GM12878 (cell line): ENCODE measurements at regions not wholly inside any gene's neighbourhood (a gene's known extent, or its start where the extent isn't known, plus 50 kb on each side); places are given as distances from the start of the nearest gene placed in this dataset.

Experiments
- ATAC-seq: fragments of 200-7000 bp; cut with Tn5 transposase; 3 replicates; pipeline ENCODE4 v1.9.1; 2020; ENCODE audit warnings: mild to moderate bottlenecking, moderate library complexity
- BruUV-seq: library from RNA; stranded (reverse); fragments of 400-500 nt; replicated peaks from 2 replicates; lab custom pipeline; 2021; lab: Mats Ljungman, UMichigan
- CTCF ChIA-PET: fragments of 300-600 bp; sonication (Branson Sonifier 250); formaldehyde crosslinking; extraction: SDS; loops from one replicate; lab custom pipeline; 2021; ENCODE audit warnings: inconsistent platforms; lab: Yijun Ruan, JAX
- POLR2A ChIA-PET: fragments of 350-600 bp; formaldehyde crosslinking; extraction: SDS; loops from one replicate; lab custom pipeline; 2021; ENCODE audit warnings: inconsistent platforms; lab: Charles Lee
- RAD21 ChIA-PET: fragments of 300-600 bp; sonication (Branson Sonifier 250); formaldehyde crosslinking; loops from one replicate; lab custom pipeline; 2023; ENCODE audit warnings: antibody characterized with exemption; ENCODE audit not compliant: unreplicated experiment; lab: Charles Lee
- SMC1A ChIA-PET: fragments of 300-600 bp; sonication (Branson Sonifier 250); formaldehyde crosslinking; loops from one replicate; lab custom pipeline; 2023; ENCODE audit not compliant: unreplicated experiment, uncharacterized antibody; lab: Charles Lee
- DNase-seq: peaks from one replicate; pipeline ENCODE4 v3.0.0-alpha.2; 2011; ENCODE audit warnings: low read depth, low spot score
- FAIRE-seq: peaks from 3 replicates; lab custom pipeline; 2011; peaks lifted over from hg19 to GRCh38; lab: Jason Lieb, UNC
- H2AFZ ChIP-seq: 2 replicates; pipeline ENCODE4 v1.6.0; 2011; ENCODE audit warnings: low read depth, low read length, control low read depth; ENCODE audit not compliant: control insufficient read depth
- H3K27ac ChIP-seq: 2 replicates; pipeline ENCODE4 v1.5.1; 2011; ENCODE audit warnings: control low read depth; ENCODE audit not compliant: control insufficient read depth, insufficient read depth
- H3K27me3 ChIP-seq, 2 experiments: replicated peaks in 1 of 2; 2 replicates each; pipeline versions ENCODE4 v1.6.0 to v1.6.1; 2011; ENCODE audit warnings: low read length in 1 of 2; ENCODE audit not compliant: control insufficient read depth in 2 of 2, insufficient read depth in 2 of 2
- H3K36me3 ChIP-seq, 2 experiments: 2 replicates each; pipeline ENCODE4 v1.5.1; 2011; ENCODE audit warnings: low read length in 1 of 2; ENCODE audit not compliant: control insufficient read depth in 2 of 2, insufficient read depth in 2 of 2
- H3K4me1 ChIP-seq: 2 replicates; pipeline ENCODE4 v1.6.1; 2011; ENCODE audit warnings: mild to moderate bottlenecking, low read length, moderate library complexity, mixed read lengths; ENCODE audit not compliant: control insufficient read depth, insufficient read depth
- H3K4me2 ChIP-seq: 2 replicates; pipeline ENCODE4 v1.6.0; 2011; ENCODE audit warnings: control low read depth; ENCODE audit not compliant: control insufficient read depth, insufficient read depth
- H3K4me3 ChIP-seq: fragments of 200-600 bp; sonication (generic); 2 replicates; pipeline ENCODE4 v1.5.1; 2016
- H3K79me2 ChIP-seq: 2 replicates; pipeline ENCODE4 v1.6.0; 2011; ENCODE audit warnings: low read length; ENCODE audit not compliant: control insufficient read depth, insufficient read depth
- H3K9ac ChIP-seq: 2 replicates; pipeline ENCODE4 v1.8.0; 2011; ENCODE audit warnings: low read length, control low read depth, mixed read lengths; ENCODE audit not compliant: control insufficient read depth, insufficient read depth
- H3K9me3 ChIP-seq: replicated peaks from 3 replicates; pipeline ENCODE4 v1.5.1; 2011; ENCODE audit warnings: mild to moderate bottlenecking, low read length; ENCODE audit not compliant: control insufficient read depth, insufficient read depth
- H4K20me1 ChIP-seq: 2 replicates; pipeline ENCODE4 v1.6.0; 2011; ENCODE audit not compliant: control insufficient read depth, insufficient read depth
- CBFB ChIP-seq: IDR thresholded peaks from 2 replicates; pipeline ENCODE4 v1.6.1; 2016; ENCODE audit warnings: antibody characterized with exemption, low read depth
- CREB1 ChIP-seq: IDR thresholded peaks from 2 replicates; pipeline ENCODE4 v1.6.1; 2012; ENCODE audit warnings: low read depth, mild to moderate bottlenecking, inconsistent platforms
- CTCF ChIP-seq, 3 experiments: IDR thresholded peaks in 2 of 3; conservative IDR thresholded peaks in 1 of 3; 2 replicates each; pipeline ENCODE4 v1.5.1; 2011; ENCODE audit warnings: low read depth in 3 of 3, low read length in 3 of 3, mild to moderate bottlenecking in 3 of 3, control low read depth in 2 of 3, moderate library complexity in 2 of 3, inconsistent platforms in 1 of 3, mixed read lengths in 1 of 3; ENCODE audit not compliant: control insufficient read depth in 2 of 3, insufficient read depth in 1 of 3; ENCODE audit errors: extremely low read depth in 1 of 3
- DPF2 ChIP-seq: fragments of 450-650 bp; IDR thresholded peaks from 2 replicates; pipeline ENCODE4 v1.6.1; 2017; ENCODE audit warnings: mild to moderate bottlenecking
- HDAC6 ChIP-seq: fragments of 200-600 bp; sonication (generic); IDR thresholded peaks from one replicate; pipeline ENCODE4 v1.8.0; 2017; ENCODE audit warnings: antibody characterized with exemption; ENCODE audit not compliant: unreplicated experiment
- NFIC ChIP-seq: IDR thresholded peaks from 2 replicates; pipeline ENCODE4 v1.6.1; 2012; ENCODE audit warnings: low read depth, mild to moderate bottlenecking, inconsistent platforms, low read length, moderate library complexity
- NR2C1 ChIP-seq: fragments of 450-650 bp; IDR thresholded peaks from 2 replicates; pipeline ENCODE4 v1.6.1; 2017; ENCODE audit warnings: antibody characterized with exemption, mild to moderate bottlenecking, moderate library complexity
- PAX5 ChIP-seq: IDR thresholded peaks from 2 replicates; pipeline ENCODE4 v1.6.1; 2011; ENCODE audit warnings: low read depth, low read length, borderline replicate concordance
- RUNX3 ChIP-seq: IDR thresholded peaks from 2 replicates; pipeline ENCODE4 v1.6.1; 2012; ENCODE audit warnings: low read length, inconsistent platforms
- SIN3A ChIP-seq: IDR thresholded peaks from 2 replicates; pipeline ENCODE4 v1.6.1; 2012; ENCODE audit warnings: low read depth, low read length, improper control_type of control experiment
- TCF12 ChIP-seq: IDR thresholded peaks from 2 replicates; pipeline ENCODE4 v1.6.1; 2011; ENCODE audit warnings: low read depth, mild to moderate bottlenecking, low read length
- WRNIP1 ChIP-seq: IDR thresholded peaks from 2 replicates; pipeline ENCODE4 v1.6.1; 2011; ENCODE audit warnings: low read depth, low read length, improper control_type of control experiment, borderline replicate concordance
- ZBTB11 ChIP-seq: fragments of 450-650 bp; formaldehyde crosslinking; IDR thresholded peaks from 2 replicates; pipeline ENCODE4 v1.5.0; 2022; ENCODE audit warnings: mild to moderate bottlenecking, missing genetic modification characterization
- WGBS: methylation state at CpG from one replicate; pipeline ENCODE4 v1.1.6; 2016; ENCODE audit warnings: low lambda C conversion rate; ENCODE audit not compliant: insufficient replicate concordance, insufficient coverage; ENCODE audit errors: missing lambda C conversion rate; 5-methylcytosine and 5-hydroxymethylcytosine counted together
- in situ Hi-C: fragments of 300-500 bp; cut with MboI; formaldehyde crosslinking; loops from 9 replicates; pipeline ENCODE4 v1.14.3; 2018; ENCODE audit warnings: mixed read lengths
- intact Hi-C: fragments of 100-400 bp; cut with micrococcal nuclease; formaldehyde crosslinking; loops from one replicate; pipeline ENCODE4 v1.14.2; 2022; ENCODE audit not compliant: unreplicated experiment
- TF ChIP-seq, protein P1 (sequence below): fragments of 450-650 bp; IDR thresholded peaks from 2 replicates; pipeline ENCODE4 v1.6.1; 2017; ENCODE audit warnings: mild to moderate bottlenecking, moderate library complexity
- TF ChIP-seq, protein P2 (sequence below): IDR thresholded peaks from 2 replicates; pipeline ENCODE4 v1.6.1; 2011; ENCODE audit warnings: low read depth, low read length, improper control_type of control experiment, borderline replicate concordance

DNA sequence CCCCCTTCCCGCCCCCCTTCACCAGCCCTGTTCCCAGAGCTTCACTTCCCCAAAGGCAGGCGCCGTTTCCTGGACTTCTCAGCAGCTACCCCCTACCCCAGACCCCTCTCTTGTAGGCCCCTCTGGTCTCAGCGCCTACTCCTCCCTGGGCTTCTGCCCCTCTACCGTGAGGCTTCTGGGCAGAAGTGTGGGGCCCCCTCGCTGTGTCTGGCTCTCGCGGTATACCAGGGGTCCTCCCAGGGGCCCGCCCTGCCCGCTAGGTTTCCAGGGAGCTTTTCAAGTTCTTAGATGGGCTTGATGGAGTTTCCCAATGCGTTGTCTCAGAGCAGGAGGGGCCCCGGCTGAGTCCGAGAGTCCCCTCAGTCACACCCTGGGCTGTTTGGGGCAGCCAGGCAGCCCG lies 247.1 kb downstream of the SEC14L1 start:
- Histone ChIP-seq H3K4me1 (peaks cover 23% of the 10 kb centered on the region), H2AFZ (no peak overlapping the region), H3K36me3 (peaks cover 0 to 3% of the 10 kb centered on the region in 2 experiments; a peak in 3 of 4 replicates), H3K4me3 (no peak overlapping the region), H3K27ac (no peak overlapping the region), H4K20me1 (no peaks in the 10 kb centered on the region), H3K9ac (no peak overlapping the region), H3K79me2 (peaks cover 8% of the 10 kb centered on the region), H3K9me3 (no peaks in the 10 kb centered on the region), H3K27me3 (no peaks in the 10 kb centered on the region), H3K4me2 (no peak overlapping the region)
- RAD21 ChIA-PET, result interaction anchor here (1.4 to 2.2 kb wide), 3 partner anchors 17 to 57 kb away, joined by 3 to 8 read pairs (median 5); no protein-coding TSS in a partner anchor
- WGBS, result 94% methylated on average over 12 of the region's 14 CpGs
- BruUV-seq, result no TSS peak
- SMC1A ChIA-PET, result no interaction called here
- ATAC-seq (no peak), FAIRE-seq (no peak), DNase-seq (no peak)
- CTCF ChIA-PET, result interaction anchor here (1.2 to 2.6 kb wide), 2 partner anchors 12 to 56 kb away, joined by 3 to 10 read pairs; no protein-coding TSS in a partner anchor
- in situ Hi-C loops (no loop called here), intact Hi-C loops (no loop called here)
- POLR2A ChIA-PET, result no interaction called here
- TF ChIP-seq NR2C1 (no peak), SIN3A (no peak), WRNIP1 (no peak), NFIC (no peak), TCF12 (no peak), ZBTB11 (CRISPR knock-in tag) (no peak), HDAC6 (no peak), CREB1 (no peak), DPF2 (no peak), CTCF (IDR thresholded peaks at IDR 0.05 in 2 of 3, conservative IDR thresholded peaks at IDR 0.05 in 1 of 3; ENCODE audit: control insufficient read depth in 2 of 3, extremely low read depth in 1 of 3, insufficient read depth in 1 of 3, low read depth in 3 of 3, low read length in 3 of 3) (no peak), PAX5 (no peak), CBFB (no peak), RUNX3 (no peak)
- TF ChIP-seq, protein P1, sequence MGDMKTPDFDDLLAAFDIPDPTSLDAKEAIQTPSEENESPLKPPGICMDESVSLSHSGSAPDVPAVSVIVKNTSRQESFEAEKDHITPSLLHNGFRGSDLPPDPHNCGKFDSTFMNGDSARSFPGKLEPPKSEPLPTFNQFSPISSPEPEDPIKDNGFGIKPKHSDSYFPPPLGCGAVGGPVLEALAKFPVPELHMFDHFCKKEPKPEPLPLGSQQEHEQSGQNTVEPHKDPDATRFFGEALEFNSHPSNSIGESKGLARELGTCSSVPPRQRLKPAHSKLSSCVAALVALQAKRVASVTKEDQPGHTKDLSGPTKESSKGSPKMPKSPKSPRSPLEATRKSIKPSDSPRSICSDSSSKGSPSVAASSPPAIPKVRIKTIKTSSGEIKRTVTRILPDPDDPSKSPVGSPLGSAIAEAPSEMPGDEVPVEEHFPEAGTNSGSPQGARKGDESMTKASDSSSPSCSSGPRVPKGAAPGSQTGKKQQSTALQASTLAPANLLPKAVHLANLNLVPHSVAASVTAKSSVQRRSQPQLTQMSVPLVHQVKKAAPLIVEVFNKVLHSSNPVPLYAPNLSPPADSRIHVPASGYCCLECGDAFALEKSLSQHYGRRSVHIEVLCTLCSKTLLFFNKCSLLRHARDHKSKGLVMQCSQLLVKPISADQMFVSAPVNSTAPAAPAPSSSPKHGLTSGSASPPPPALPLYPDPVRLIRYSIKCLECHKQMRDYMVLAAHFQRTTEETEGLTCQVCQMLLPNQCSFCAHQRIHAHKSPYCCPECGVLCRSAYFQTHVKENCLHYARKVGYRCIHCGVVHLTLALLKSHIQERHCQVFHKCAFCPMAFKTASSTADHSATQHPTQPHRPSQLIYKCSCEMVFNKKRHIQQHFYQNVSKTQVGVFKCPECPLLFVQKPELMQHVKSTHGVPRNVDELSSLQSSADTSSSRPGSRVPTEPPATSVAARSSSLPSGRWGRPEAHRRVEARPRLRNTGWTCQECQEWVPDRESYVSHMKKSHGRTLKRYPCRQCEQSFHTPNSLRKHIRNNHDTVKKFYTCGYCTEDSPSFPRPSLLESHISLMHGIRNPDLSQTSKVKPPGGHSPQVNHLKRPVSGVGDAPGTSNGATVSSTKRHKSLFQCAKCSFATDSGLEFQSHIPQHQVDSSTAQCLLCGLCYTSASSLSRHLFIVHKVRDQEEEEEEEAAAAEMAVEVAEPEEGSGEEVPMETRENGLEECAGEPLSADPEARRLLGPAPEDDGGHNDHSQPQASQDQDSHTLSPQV, result no peak
- TF ChIP-seq, protein P2, sequence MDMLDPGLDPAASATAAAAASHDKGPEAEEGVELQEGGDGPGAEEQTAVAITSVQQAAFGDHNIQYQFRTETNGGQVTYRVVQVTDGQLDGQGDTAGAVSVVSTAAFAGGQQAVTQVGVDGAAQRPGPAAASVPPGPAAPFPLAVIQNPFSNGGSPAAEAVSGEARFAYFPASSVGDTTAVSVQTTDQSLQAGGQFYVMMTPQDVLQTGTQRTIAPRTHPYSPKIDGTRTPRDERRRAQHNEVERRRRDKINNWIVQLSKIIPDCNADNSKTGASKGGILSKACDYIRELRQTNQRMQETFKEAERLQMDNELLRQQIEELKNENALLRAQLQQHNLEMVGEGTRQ, result no peak
